IMR-90 (cell line): ENCODE measurements at regions not wholly inside any gene's neighbourhood (a gene's known extent, or its start where the extent isn't known, plus 50 kb on each side); places are given as distances from the start of the nearest gene placed in this dataset.

Source experiments
- ATAC-seq: fragments of 200-7000 bp; cut with Tn5 transposase; 2 replicates; pipeline ENCODE4 v1.9.1; 2020; ENCODE audit warnings: low read depth, mild to moderate bottlenecking, moderate library complexity
- BruUV-seq: library from RNA; stranded (reverse); fragments of 400-500 nt; replicated peaks from 2 replicates; lab custom pipeline; 2021; lab: Mats Ljungman, UMichigan
- CTCF ChIA-PET: fragments of 300-600 bp; formaldehyde crosslinking; extraction: SDS; loops from one replicate; lab custom pipeline; 2021; ENCODE audit warnings: antibody characterized with exemption; lab: Yijun Ruan, JAX
- POLR2A ChIA-PET: fragments of 300-600 bp; sonication (Branson Sonifier 250); formaldehyde crosslinking; loops from one replicate; lab custom pipeline; 2022; ENCODE audit warnings: antibody characterized with exemption; ENCODE audit not compliant: unreplicated experiment; lab: Charles Lee
- DNase-seq: peaks from one replicate; pipeline ENCODE4 v3.0.0; 2013
- H2AFZ ChIP-seq: replicated peaks from 2 replicates; pipeline ENCODE3; 2013; ENCODE audit warnings: low read length, mild to moderate bottlenecking; ENCODE audit not compliant: poor library complexity
- H2AK5ac ChIP-seq: 2 replicates; pipeline ENCODE4 v1.6.1; 2013; ENCODE audit warnings: low read depth, low read length, inconsistent platforms
- H2AK9ac ChIP-seq: replicated peaks from 2 replicates; pipeline ENCODE3; 2013; ENCODE audit warnings: mild to moderate bottlenecking, low read depth, low read length, moderate library complexity; ENCODE audit not compliant: poor library complexity
- H2BK120ac ChIP-seq: 2 replicates; pipeline ENCODE4 v1.6.1; 2013; ENCODE audit warnings: low read depth, low read length, inconsistent platforms
- H2BK15ac ChIP-seq: 3 replicates; pipeline ENCODE4 v1.6.1; 2013; ENCODE audit warnings: low read depth, low read length, inconsistent platforms
- H2BK20ac ChIP-seq: 2 replicates; pipeline ENCODE4 v1.6.1; 2013; ENCODE audit warnings: low read depth, mild to moderate bottlenecking, inconsistent platforms, low read length, moderate library complexity
- H2BK5ac ChIP-seq: 2 replicates; pipeline ENCODE4 v1.6.1; 2013; ENCODE audit warnings: mild to moderate bottlenecking, low read depth, low read length, inconsistent platforms; ENCODE audit not compliant: poor library complexity, severe bottlenecking
- H3K14ac ChIP-seq: replicated peaks from 2 replicates; pipeline ENCODE4 v1.6.1; 2013; ENCODE audit warnings: low read depth, low read length, inconsistent platforms
- H3K18ac ChIP-seq: 2 replicates; pipeline ENCODE4 v1.6.1; 2013; ENCODE audit warnings: low read depth, low read length, control low read depth
- H3K23ac ChIP-seq: 2 replicates; pipeline ENCODE4 v1.6.1; 2013; ENCODE audit warnings: low read depth, low read length, inconsistent platforms
- H3K27ac ChIP-seq: 2 replicates; pipeline ENCODE4 v1.5.1; 2013; ENCODE audit warnings: mild to moderate bottlenecking, control low read depth, low read length; ENCODE audit not compliant: insufficient read depth
- H3K27me3 ChIP-seq: 2 replicates; pipeline ENCODE4 v1.6.1; 2013; ENCODE audit warnings: low read length; ENCODE audit not compliant: control insufficient read depth, insufficient read depth
- H3K36me3 ChIP-seq: 2 replicates; pipeline ENCODE4 v1.6.1; 2013; ENCODE audit warnings: low read length, mixed read lengths; ENCODE audit not compliant: control insufficient read depth, insufficient read depth
- H3K4ac ChIP-seq: 2 replicates; pipeline ENCODE4 v1.6.1; 2013; ENCODE audit warnings: low read depth, low read length, inconsistent platforms
- H3K4me1 ChIP-seq: 2 replicates; pipeline ENCODE4 v1.6.1; 2013; ENCODE audit warnings: low read length, mixed read lengths; ENCODE audit not compliant: control insufficient read depth, insufficient read depth
- H3K4me2 ChIP-seq: 2 replicates; pipeline ENCODE4 v1.6.1; 2013; ENCODE audit warnings: low read depth, mild to moderate bottlenecking, control low read depth, low read length, moderate library complexity
- H3K4me3 ChIP-seq: 2 replicates; pipeline ENCODE4 v1.5.1; 2013; ENCODE audit warnings: low read depth, mild to moderate bottlenecking, control low read depth, low read length, moderate library complexity; ENCODE audit not compliant: insufficient read depth
- H3K56ac ChIP-seq: 2 replicates; pipeline ENCODE4 v1.6.1; 2013; ENCODE audit warnings: low read length, inconsistent platforms; ENCODE audit not compliant: insufficient read depth; ENCODE audit errors: extremely low read depth
- H3K79me1 ChIP-seq, 2 experiments: 2 replicates each; pipeline ENCODE4 v1.6.1; 2013; ENCODE audit warnings: low read length in 2 of 2, inconsistent platforms in 1 of 2, low read depth in 1 of 2
- H3K9ac ChIP-seq: 2 replicates; pipeline ENCODE4 v1.6.1; 2013; ENCODE audit warnings: low read depth, low read length, control low read depth
- H3K9me1 ChIP-seq: 2 replicates; pipeline ENCODE4 v1.6.1; 2013; ENCODE audit warnings: low read length, inconsistent platforms; ENCODE audit not compliant: insufficient read depth
- H3K9me3 ChIP-seq: 2 replicates; pipeline ENCODE4 v1.6.1; 2013; ENCODE audit warnings: low read length; ENCODE audit not compliant: control insufficient read depth, insufficient read depth
- H4K20me1 ChIP-seq: 2 replicates; pipeline ENCODE4 v1.6.1; 2013; ENCODE audit warnings: low read length, inconsistent platforms; ENCODE audit not compliant: insufficient read depth
- H4K5ac ChIP-seq: 2 replicates; pipeline ENCODE4 v1.6.1; 2013; ENCODE audit warnings: mild to moderate bottlenecking, low read depth, low read length, control low read depth
- H4K8ac ChIP-seq, 2 experiments: 2 replicates each; pipeline ENCODE4 v1.6.1; 2013; ENCODE audit warnings: low read depth in 2 of 2, low read length in 2 of 2, control low read depth in 1 of 2, inconsistent platforms in 1 of 2
- H4K91ac ChIP-seq: 2 replicates; pipeline ENCODE4 v1.6.1; 2013; ENCODE audit warnings: low read depth, low read length, inconsistent platforms; ENCODE audit not compliant: insufficient read depth
- BHLHE40 ChIP-seq: fragments of 150-350 bp; IDR thresholded peaks from 2 replicates; pipeline ENCODE4 v1.6.1; 2016; ENCODE audit warnings: mild to moderate bottlenecking, low read depth, low read length
- CEBPB ChIP-seq: IDR thresholded peaks from 2 replicates; pipeline ENCODE4 v1.6.1; 2012; ENCODE audit warnings: low read depth, low read length, improper control_type of control experiment
- CHD1 ChIP-seq: IDR thresholded peaks from 2 replicates; pipeline ENCODE4 v1.6.1; 2012; ENCODE audit warnings: low read depth, low read length, improper control_type of control experiment
- FOS ChIP-seq: fragments of 150-350 bp; IDR thresholded peaks from 2 replicates; pipeline ENCODE4 v1.6.1; 2016; ENCODE audit warnings: low read depth, low read length
- MAFK ChIP-seq: IDR thresholded peaks from 2 replicates; pipeline ENCODE4 v1.6.1; 2012; ENCODE audit warnings: low read depth, low read length, improper control_type of control experiment
- MAZ ChIP-seq: IDR thresholded peaks from 2 replicates; pipeline ENCODE4 v1.6.1; 2012; ENCODE audit warnings: low read depth, mild to moderate bottlenecking, low read length, improper control_type of control experiment, moderate library complexity, borderline replicate concordance
- MXI1 ChIP-seq: IDR thresholded peaks from 2 replicates; pipeline ENCODE4 v1.6.1; 2012; ENCODE audit warnings: low read depth, mild to moderate bottlenecking, low read length, moderate library complexity, borderline replicate concordance
- NFE2L2 ChIP-seq: fragments of 150-350 bp; IDR thresholded peaks from 2 replicates; pipeline ENCODE4 v1.6.1; 2016; ENCODE audit warnings: low read depth, mild to moderate bottlenecking, low read length
- POLR2A ChIP-seq: IDR thresholded peaks from 2 replicates; pipeline ENCODE4 v1.6.1; 2012; ENCODE audit warnings: mild to moderate bottlenecking, low read depth, low read length
- RAD21 ChIP-seq: IDR thresholded peaks from 2 replicates; pipeline ENCODE4 v1.6.1; 2012; ENCODE audit warnings: low read length, improper control_type of control experiment
- RCOR1 ChIP-seq: IDR thresholded peaks from 2 replicates; pipeline ENCODE4 v1.6.1; 2012; ENCODE audit warnings: mild to moderate bottlenecking, low read length, improper control_type of control experiment; ENCODE audit not compliant: insufficient replicate concordance
- RFX5 ChIP-seq: IDR thresholded peaks from 2 replicates; pipeline ENCODE4 v1.8.0; 2012; ENCODE audit warnings: low read depth, mild to moderate bottlenecking, low read length, moderate library complexity
- SMC3 ChIP-seq: fragments of 150-350 bp; IDR thresholded peaks from 2 replicates; pipeline ENCODE4 v1.6.1; 2016; ENCODE audit warnings: low read depth, mild to moderate bottlenecking, antibody characterized with exemption, low read length, moderate library complexity
- WGBS, 2 experiments: methylation state at CpG; one replicate each; pipeline versions ENCODE4 v1.1.5 to v1.1.7; 2013; ENCODE audit warnings: missing lambda C conversion rate in 2 of 2; ENCODE audit not compliant: insufficient read length in 1 of 2; ENCODE audit errors: extremely low coverage in 2 of 2; 5-methylcytosine and 5-hydroxymethylcytosine counted together
- dilution Hi-C: fragments of 300-500 bp; cut with HindIII; formaldehyde crosslinking; loops from one replicate; pipeline ENCODE4 v1.14.3; 2018; ENCODE audit warnings: low sequenced_read_pairs; ENCODE audit not compliant: unreplicated experiment
- in situ Hi-C: fragments of 300-500 bp; cut with MboI; formaldehyde crosslinking; loops from 3 replicates; pipeline ENCODE4 v1.14.3; 2019; ENCODE audit warnings: low sequenced_read_pairs, inconsistent platforms, mixed read lengths
- intact Hi-C: fragments of 100-400 bp; cut with micrococcal nuclease; formaldehyde crosslinking; loops from 2 replicates; pipeline ENCODE4 v1.10.0; 2022
- TF ChIP-seq, protein P1 (sequence below): fragments of 150-350 bp; IDR thresholded peaks from 2 replicates; pipeline ENCODE4 v1.6.1; 2017; ENCODE audit warnings: mild to moderate bottlenecking, antibody characterized with exemption, low read length, low read depth
- TF ChIP-seq, protein P2 (sequence below): fragments of 150-350 bp; IDR thresholded peaks from 2 replicates; pipeline ENCODE4 v1.6.1; 2016; ENCODE audit warnings: low read depth, mild to moderate bottlenecking, low read length, moderate library complexity, borderline replicate concordance
- TF ChIP-seq, protein P3 (sequence below): conservative IDR thresholded peaks from 2 replicates; pipeline ENCODE4 v1.5.1; 2012; ENCODE audit warnings: mild to moderate bottlenecking, low read depth, low read length, improper control_type of control experiment

DNA sequence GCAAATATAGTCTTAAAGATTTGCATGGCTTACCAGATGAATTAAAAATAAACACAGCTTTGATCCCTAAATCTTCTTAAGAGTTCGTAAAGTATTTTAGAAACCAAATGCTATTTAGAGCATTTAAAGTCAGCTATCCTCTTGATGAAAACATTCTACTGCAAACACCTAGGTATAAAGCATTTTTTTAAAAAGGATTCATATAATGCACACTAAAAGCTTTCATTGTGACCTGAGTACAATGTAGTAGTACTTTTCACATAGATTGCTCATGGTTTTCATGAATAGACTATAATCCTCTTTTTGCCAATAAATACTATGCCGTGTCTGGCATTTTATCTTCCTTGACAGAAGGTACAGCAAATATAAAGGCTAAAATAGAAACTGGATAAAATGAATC is 805.1 kb upstream of the INTU start:
- no peak for ATAC-seq
- no peak overlapping the region for H4K5ac ChIP-seq
- ChIA-PET CTCF (no interaction called here), POLR2A (no interaction called here)
- no peak overlapping the region for H3K23ac ChIP-seq
- dilution Hi-C loops (no loop called here), in situ Hi-C loops (no loop called here), intact Hi-C loops (no loop called here)
- H2AK5ac ChIP-seq, result no peak overlapping the region
- no peak overlapping the region for H2BK5ac ChIP-seq
- H4K91ac ChIP-seq, result no peak overlapping the region
- no peaks in the 10 kb centered on the region for H3K36me3 ChIP-seq
- no peaks in the 10 kb centered on the region for H3K79me1 ChIP-seq
- no peak overlapping the region for H2BK120ac ChIP-seq
- H3K27me3 ChIP-seq, result no peaks in the 10 kb centered on the region
- no peak overlapping the region for H3K4me3 ChIP-seq
- no peaks in the 10 kb centered on the region for H3K9me1 ChIP-seq
- H2BK15ac ChIP-seq, result no peak overlapping the region
- H2AFZ ChIP-seq, result no peak overlapping the region
- no TSS peak for BruUV-seq
- H4K20me1 ChIP-seq, result no peaks in the 10 kb centered on the region
- no peak overlapping the region for H4K8ac ChIP-seq
- H3K9me3 ChIP-seq, result no peaks in the 10 kb centered on the region; the same call in 1 of the 2 replicates
- no peak overlapping the region for H3K4ac ChIP-seq
- H3K14ac ChIP-seq, result no peak overlapping the region
- no CpG with 5 or more reads among the region's 2 CpGs for WGBS, 2 experiments
- DNase-seq, result no peak
- no peaks in the 10 kb centered on the region for H3K4me1 ChIP-seq
- no peak overlapping the region for H3K4me2 ChIP-seq
- no peak overlapping the region for H3K9ac ChIP-seq
- H2AK9ac ChIP-seq, result no peak overlapping the region
- no peak overlapping the region for H3K27ac ChIP-seq
- TF ChIP-seq CEBPB (no peak), MAZ (no peak), MAFK (no peak), CHD1 (no peak), FOS (no peak), BHLHE40 (no peak), POLR2A (no peak), RFX5 (no peak), SMC3 (no peak), MXI1 (no peak), RCOR1 (no peak), NFE2L2 (no peak), RAD21 (no peak)
- TF ChIP-seq, protein P1, sequence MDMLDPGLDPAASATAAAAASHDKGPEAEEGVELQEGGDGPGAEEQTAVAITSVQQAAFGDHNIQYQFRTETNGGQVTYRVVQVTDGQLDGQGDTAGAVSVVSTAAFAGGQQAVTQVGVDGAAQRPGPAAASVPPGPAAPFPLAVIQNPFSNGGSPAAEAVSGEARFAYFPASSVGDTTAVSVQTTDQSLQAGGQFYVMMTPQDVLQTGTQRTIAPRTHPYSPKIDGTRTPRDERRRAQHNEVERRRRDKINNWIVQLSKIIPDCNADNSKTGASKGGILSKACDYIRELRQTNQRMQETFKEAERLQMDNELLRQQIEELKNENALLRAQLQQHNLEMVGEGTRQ, result no peak
- TF ChIP-seq, protein P2, sequence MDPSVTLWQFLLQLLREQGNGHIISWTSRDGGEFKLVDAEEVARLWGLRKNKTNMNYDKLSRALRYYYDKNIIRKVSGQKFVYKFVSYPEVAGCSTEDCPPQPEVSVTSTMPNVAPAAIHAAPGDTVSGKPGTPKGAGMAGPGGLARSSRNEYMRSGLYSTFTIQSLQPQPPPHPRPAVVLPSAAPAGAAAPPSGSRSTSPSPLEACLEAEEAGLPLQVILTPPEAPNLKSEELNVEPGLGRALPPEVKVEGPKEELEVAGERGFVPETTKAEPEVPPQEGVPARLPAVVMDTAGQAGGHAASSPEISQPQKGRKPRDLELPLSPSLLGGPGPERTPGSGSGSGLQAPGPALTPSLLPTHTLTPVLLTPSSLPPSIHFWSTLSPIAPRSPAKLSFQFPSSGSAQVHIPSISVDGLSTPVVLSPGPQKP, result no peak
- TF ChIP-seq, protein P3, sequence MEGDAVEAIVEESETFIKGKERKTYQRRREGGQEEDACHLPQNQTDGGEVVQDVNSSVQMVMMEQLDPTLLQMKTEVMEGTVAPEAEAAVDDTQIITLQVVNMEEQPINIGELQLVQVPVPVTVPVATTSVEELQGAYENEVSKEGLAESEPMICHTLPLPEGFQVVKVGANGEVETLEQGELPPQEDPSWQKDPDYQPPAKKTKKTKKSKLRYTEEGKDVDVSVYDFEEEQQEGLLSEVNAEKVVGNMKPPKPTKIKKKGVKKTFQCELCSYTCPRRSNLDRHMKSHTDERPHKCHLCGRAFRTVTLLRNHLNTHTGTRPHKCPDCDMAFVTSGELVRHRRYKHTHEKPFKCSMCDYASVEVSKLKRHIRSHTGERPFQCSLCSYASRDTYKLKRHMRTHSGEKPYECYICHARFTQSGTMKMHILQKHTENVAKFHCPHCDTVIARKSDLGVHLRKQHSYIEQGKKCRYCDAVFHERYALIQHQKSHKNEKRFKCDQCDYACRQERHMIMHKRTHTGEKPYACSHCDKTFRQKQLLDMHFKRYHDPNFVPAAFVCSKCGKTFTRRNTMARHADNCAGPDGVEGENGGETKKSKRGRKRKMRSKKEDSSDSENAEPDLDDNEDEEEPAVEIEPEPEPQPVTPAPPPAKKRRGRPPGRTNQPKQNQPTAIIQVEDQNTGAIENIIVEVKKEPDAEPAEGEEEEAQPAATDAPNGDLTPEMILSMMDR, result no peak
- H3K18ac ChIP-seq, result no peak overlapping the region
- no peak overlapping the region for H3K56ac ChIP-seq
- H2BK20ac ChIP-seq, result no peak overlapping the region
